Ascending aorta (tissue), 2 donors: ENCODE measurements at regions not wholly inside any gene's neighbourhood (a gene's known extent, or its start where the extent isn't known, plus 50 kb on each side); places are given as distances from the start of the nearest gene placed in this dataset.

Experiments used
- DNase-seq, 2 donors: peaks; one replicate each; pipeline ENCODE4 v3.0.0-alpha.2; 2019; ENCODE audit warnings: low spot score in 2 of 2
- H3K27ac ChIP-seq, 2 donors: fragments of 200-600 bp; sonication (generic); one replicate each; pipeline ENCODE4 v1.5.1; 2016 to 2017; ENCODE audit warnings: mild to moderate bottlenecking in 1 of 2
- H3K27me3 ChIP-seq: fragments of 200-600 bp; sonication (generic); one replicate; pipeline ENCODE4 v1.5.1; 2017
- H3K36me3 ChIP-seq, 2 donors: fragments of 200-600 bp; sonication (generic); one replicate each; pipeline ENCODE4 v1.5.1; 2016
- H3K4me1 ChIP-seq, 2 donors: fragments of 200-600 bp; sonication (generic); one replicate each; pipeline ENCODE4 v1.5.1; 2016 to 2017; ENCODE audit warnings: mild to moderate bottlenecking in 1 of 2
- H3K4me3 ChIP-seq, 2 donors: fragments of 200-600 bp; sonication (generic); one replicate each; pipeline ENCODE4 v1.5.1; 2016 to 2017; ENCODE audit warnings: mild to moderate bottlenecking in 1 of 2
- H3K9me3 ChIP-seq, 2 donors: fragments of 200-600 bp; sonication (generic); one replicate each; pipeline ENCODE4 v1.5.1; 2016
- CTCF ChIP-seq, 3 experiments: fragments of 200-600 bp in 2 of 3; fragments of 450-650 bp in 1 of 3; sonication (generic) in 2 of 3; IDR thresholded peaks; one replicate each; pipeline ENCODE4 v1.5.1; 2016 to 2019; ENCODE audit warnings: antibody characterized with exemption in 3 of 3, mild to moderate bottlenecking in 1 of 3, moderate library complexity in 1 of 3
- intact Hi-C: fragments of 100-400 bp; cut with DNase I; formaldehyde crosslinking; loops from one replicate; pipeline ENCODE4 v1.15.1; 2023

- H3K4me3 ChIP-seq: no peak overlapping the region
- no peak for TF ChIP-seq CTCF (IDR thresholded peaks at IDR 0.05)
- DNase-seq: no peak
- no peaks in the 10 kb centered on the region for H3K4me1 ChIP-seq
- H3K36me3 ChIP-seq: no peaks in the 10 kb centered on the region
- no peaks in the 10 kb centered on the region for H3K27me3 ChIP-seq
- H3K9me3 ChIP-seq: no peaks in the 10 kb centered on the region
- intact Hi-C loops: loop anchor here (10.0 kb wide), 1 partner anchor 466 kb away; the partner anchor contains the start of gene CCDC73
- no peak overlapping the region for H3K27ac ChIP-seq
These were observed 106.9 kb downstream of the WT1 start for GRCh38 chr11:32328392-32328791.

- Histone ChIP-seq H3K4me1 (peaks cover 0 to 3% of the 10 kb centered on the region in 2 donors), H3K27me3 (no peaks in the 10 kb centered on the region), H3K9me3 (no peaks in the 10 kb centered on the region), H3K36me3 (no peaks in the 10 kb centered on the region), H3K4me3 (no peak overlapping the region), H3K27ac (no peak overlapping the region)
- no peak for DNase-seq
- no peak for TF ChIP-seq CTCF (IDR thresholded peaks at IDR 0.05)
- intact Hi-C loops: no loop called here
These were observed 104.2 kb downstream of the WT1 start for GRCh38 chr11:32331098-32331497.

GRCh38 chr11:32331792-32332191, 103.5 kb downstream of the WT1 start:
- TF ChIP-seq CTCF (IDR thresholded peaks at IDR 0.05): no peak
- Histone ChIP-seq H3K4me1 (peaks cover 0 to 3% of the 10 kb centered on the region in 2 donors), H3K4me3 (no peak overlapping the region), H3K27me3 (no peaks in the 10 kb centered on the region), H3K36me3 (no peaks in the 10 kb centered on the region), H3K9me3 (no peaks in the 10 kb centered on the region), H3K27ac (no peak overlapping the region)
- intact Hi-C loops: no loop called here
- no peak for DNase-seq

- Histone ChIP-seq H3K27me3 (no peaks in the 10 kb centered on the region), H3K9me3 (no peaks in the 10 kb centered on the region), H3K4me1 (peaks cover 0 to 3% of the 10 kb centered on the region in 2 donors), H3K36me3 (no peaks in the 10 kb centered on the region), H3K4me3 (peak overlapping the region; percentile 45 to 62), H3K27ac (no peak overlapping the region)
- no peak for TF ChIP-seq CTCF (IDR thresholded peaks at IDR 0.05)
- intact Hi-C loops: no loop called here
- no peak for DNase-seq
These were observed 102.4 kb downstream of the WT1 start for GRCh38 chr11:32332990-32333319.

GRCh38 chr11:32333320-32333991, 101.9 kb downstream of the WT1 start:
- peak overlapping the region; percentile 45 to 62 for H3K4me3 ChIP-seq
- H3K27ac ChIP-seq: no peak overlapping the region
- H3K27me3 ChIP-seq: no peaks in the 10 kb centered on the region
- H3K36me3 ChIP-seq: no peaks in the 10 kb centered on the region
- peak in 1 of 2 donors; percentile 67 for DNase-seq
- peak in 2 of 3 experiments; percentile 7 to 38 for TF ChIP-seq CTCF (IDR thresholded peaks at IDR 0.05)
- peaks cover 0 to 3% of the 10 kb centered on the region in 2 donors for H3K4me1 ChIP-seq
- H3K9me3 ChIP-seq: no peaks in the 10 kb centered on the region
- intact Hi-C loops: no loop called here

- TF ChIP-seq CTCF (IDR thresholded peaks at IDR 0.05): no peak
- intact Hi-C loops: no loop called here
- H3K9me3 ChIP-seq: no peaks in the 10 kb centered on the region
These were observed 100.5 kb downstream of the WT1 start for GRCh38 chr11:32334822-32335221.

More at GRCh38 chr11:32334822-32335221, 100.5 kb downstream of the WT1 start:
- Histone ChIP-seq H3K4me3 (no peak overlapping the region), H3K4me1 (peaks cover 0 to 3% of the 10 kb centered on the region in 2 donors), H3K27ac (no peak overlapping the region), H3K36me3 (no peaks in the 10 kb centered on the region), H3K27me3 (no peaks in the 10 kb centered on the region)
- no peak for DNase-seq
